WERI-Rb-1 (cell line): ENCODE measurements at regions not wholly inside any gene's neighbourhood (a gene's known extent, or its start where the extent isn't known, plus 50 kb on each side); places are given as distances from the start of the nearest gene placed in this dataset.

Experiments
- DNase-seq: peaks from one replicate; pipeline ENCODE4 v3.0.0-alpha.2; 2020
- H3K27ac ChIP-seq: fragments of 250-450 bp; sonication (Bioruptor Pico); 2 replicates; pipeline ENCODE4 v1.5.1; 2020; ENCODE audit warnings: mild to moderate bottlenecking, moderate library complexity
- H3K27me3 ChIP-seq: fragments of 250-450 bp; sonication (Bioruptor Pico); 2 replicates; pipeline ENCODE4 v1.5.1; 2021; ENCODE audit warnings: mild to moderate bottlenecking, low read depth, moderate library complexity; ENCODE audit not compliant: insufficient read depth, severe bottlenecking
- H3K36me3 ChIP-seq: fragments of 250-450 bp; sonication (Bioruptor Pico); 2 replicates; pipeline ENCODE4 v1.5.1; 2020; ENCODE audit warnings: mild to moderate bottlenecking, moderate library complexity
- H3K4me3 ChIP-seq: 2 replicates; pipeline ENCODE4 v1.5.1; 2011; ENCODE audit warnings: low read depth, mild to moderate bottlenecking, control low read depth, low read length
- H3K9me3 ChIP-seq: fragments of 250-450 bp; sonication (Bioruptor Pico); 2 replicates; pipeline ENCODE4 v1.5.1; 2021; ENCODE audit warnings: mild to moderate bottlenecking, moderate library complexity; ENCODE audit not compliant: severe bottlenecking
- CTCF ChIP-seq: IDR thresholded peaks from 2 replicates; pipeline ENCODE4 v1.5.1; 2011; ENCODE audit warnings: low read depth, mild to moderate bottlenecking, control low read depth, inconsistent platforms, low read length

- no peaks in the 10 kb centered on the region for H3K9me3 ChIP-seq
- no peak for TF ChIP-seq CTCF
- DNase-seq, result no peak
- no peak overlapping the region for H3K27ac ChIP-seq
- no peaks in the 10 kb centered on the region for H3K27me3 ChIP-seq
- H3K4me3 ChIP-seq, result no peak overlapping the region
- no peaks in the 10 kb centered on the region for H3K36me3 ChIP-seq
These were observed 282.4 kb upstream of the EEF2KMT start for GRCh38 chr16:5379954-5380353.

DNA sequence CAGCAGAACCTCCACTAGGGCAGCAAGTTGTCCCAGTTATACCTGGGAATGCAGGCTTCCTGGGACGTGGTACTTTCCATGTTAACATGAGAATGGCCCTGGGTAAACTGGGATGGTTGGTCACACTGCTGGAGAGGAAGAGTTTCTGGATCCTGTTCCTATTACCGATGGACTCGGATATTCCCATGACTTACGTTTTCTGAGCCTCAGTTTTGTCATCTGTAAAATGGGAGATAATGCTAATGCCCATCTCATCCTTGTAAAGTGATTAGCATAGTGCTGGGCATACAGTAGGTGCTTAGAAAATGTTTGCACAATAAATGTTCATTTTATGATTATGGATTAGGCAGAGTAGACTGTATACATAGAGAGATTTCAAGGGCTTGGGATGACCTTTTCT lies 280.9 kb upstream of the EEF2KMT start:
- no peak for DNase-seq
- H3K9me3 ChIP-seq, result no peaks in the 10 kb centered on the region
- H3K27ac ChIP-seq, result no peak overlapping the region

GRCh38 chr16:5377280-5377898 lies 279.8 kb upstream of the EEF2KMT start:
- Histone ChIP-seq H3K9me3 (no peaks in the 10 kb centered on the region), H3K4me3 (no peak overlapping the region), H3K27ac (no peak overlapping the region), H3K27me3 (no peaks in the 10 kb centered on the region), H3K36me3 (no peaks in the 10 kb centered on the region)
- no peak for DNase-seq
- TF ChIP-seq CTCF, result no peak

More for the DNA sequence above, 280.9 kb upstream of the EEF2KMT start:
- no peaks in the 10 kb centered on the region for H3K27me3 ChIP-seq
- H3K36me3 ChIP-seq, result no peaks in the 10 kb centered on the region
- no peak for TF ChIP-seq CTCF
- no peak overlapping the region for H3K4me3 ChIP-seq

DNA sequence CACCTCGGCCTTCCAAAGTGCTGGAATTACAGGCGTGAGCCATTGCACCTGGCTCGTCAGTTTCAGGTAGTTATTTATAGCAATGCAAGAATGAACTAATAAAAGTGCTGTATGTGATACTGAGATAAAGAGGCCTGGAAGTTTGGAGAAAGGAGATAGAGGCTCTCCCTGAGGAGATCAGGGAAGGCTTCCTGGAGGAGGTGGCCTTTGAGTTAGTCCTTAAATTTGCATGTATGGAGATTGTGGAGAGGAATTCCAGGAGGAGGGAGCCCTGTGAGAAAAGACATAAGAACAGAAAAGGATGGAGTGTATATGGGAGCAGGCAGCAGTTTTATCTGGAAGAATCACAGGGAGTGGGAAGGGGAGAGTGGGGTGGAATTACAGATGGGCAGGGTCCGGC lies 276.6 kb upstream of the EEF2KMT start:
- no peaks in the 10 kb centered on the region for H3K27me3 ChIP-seq

DNA sequence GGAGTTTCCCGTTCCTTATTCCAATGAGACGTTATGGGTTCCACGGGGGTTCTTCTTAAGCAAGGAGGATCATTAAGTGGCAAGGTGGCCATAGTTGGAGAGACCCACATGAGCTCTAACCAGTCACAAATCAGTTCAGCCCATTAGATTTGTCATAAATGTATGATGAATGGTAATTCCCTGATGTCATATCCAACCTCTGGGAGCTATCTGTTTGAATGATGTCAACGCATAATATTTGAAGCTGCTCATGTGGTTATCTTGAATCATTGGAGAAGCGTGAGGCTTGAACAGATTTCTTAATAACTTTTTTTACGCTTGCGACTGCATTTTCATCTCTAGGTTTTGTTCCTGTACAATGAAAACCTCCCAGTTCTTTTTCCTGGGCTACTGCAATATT lies 270.4 kb upstream of the EEF2KMT start:
- no peak overlapping the region for H3K4me3 ChIP-seq
- H3K9me3 ChIP-seq, result no peaks in the 10 kb centered on the region
- no peaks in the 10 kb centered on the region for H3K27me3 ChIP-seq
- no peak for DNase-seq
- no peak overlapping the region for H3K27ac ChIP-seq
- TF ChIP-seq CTCF, result no peak
- no peaks in the 10 kb centered on the region for H3K36me3 ChIP-seq

More for the DNA sequence above, 276.6 kb upstream of the EEF2KMT start:
- Histone ChIP-seq H3K36me3 (no peaks in the 10 kb centered on the region), H3K9me3 (no peaks in the 10 kb centered on the region), H3K27ac (no peak overlapping the region), H3K4me3 (no peak overlapping the region)
- DNase-seq, result no peak
- TF ChIP-seq CTCF, result no peak

DNA sequence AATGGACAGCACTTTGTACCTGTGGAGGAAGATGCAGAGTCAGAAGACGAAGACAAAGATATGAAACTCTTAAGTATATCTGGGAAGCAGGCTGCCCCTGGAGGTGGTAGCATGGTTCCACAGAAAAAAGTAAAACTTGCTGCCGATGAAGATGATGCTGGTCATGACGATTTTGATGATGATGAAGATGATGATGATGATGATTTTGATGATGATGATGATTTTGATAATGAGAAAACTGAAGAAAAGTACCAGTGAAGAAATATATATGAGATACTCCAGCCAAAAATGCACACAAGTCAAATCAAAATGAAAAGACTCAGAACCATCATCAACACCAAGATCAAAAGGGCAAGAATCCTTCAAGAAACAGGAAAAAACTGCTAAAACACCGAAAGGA lies 268.5 kb upstream of the EEF2KMT start:
- no peaks in the 10 kb centered on the region for H3K27me3 ChIP-seq
- no peak for TF ChIP-seq CTCF
- no peak for DNase-seq
- H3K9me3 ChIP-seq, result no peaks in the 10 kb centered on the region
- no peaks in the 10 kb centered on the region for H3K36me3 ChIP-seq
- no peak overlapping the region for H3K27ac ChIP-seq
- H3K4me3 ChIP-seq, result no peak overlapping the region
